CD4-positive, alpha-beta T cell (primary cell): ENCODE measurements at regions not wholly inside any gene's neighbourhood (a gene's known extent, or its start where the extent isn't known, plus 50 kb on each side); places are given as distances from the start of the nearest gene placed in this dataset.

Experiments
- ATAC-seq: fragments of 200-7000 bp; cut with Tn5 transposase; one replicate; pipeline ENCODE4 v1.10.0; 2022; ENCODE audit warnings: mild to moderate bottlenecking; ENCODE audit not compliant: poor library complexity
- CTCF ChIA-PET: fragments of 350-600 bp; sonication (Branson Sonifier 250); formaldehyde crosslinking; loops from one replicate; lab custom pipeline; 2021; ENCODE audit warnings: antibody characterized with exemption, inconsistent platforms; lab: Charles Lee
- POLR2A ChIA-PET: fragments of 350-600 bp; sonication (Branson Sonifier 250); formaldehyde crosslinking; loops from one replicate; lab custom pipeline; 2021; ENCODE audit warnings: antibody characterized with exemption, inconsistent platforms; lab: Charles Lee
- DNase-seq, 14 experiments: peaks; one replicate each; pipeline ENCODE4 v3.0.0-alpha.2; 2013 to 2020; ENCODE audit warnings: mixed read lengths in 2 of 14
- H3K27ac ChIP-seq, 2 donors: one replicate each; pipeline versions ENCODE4 v1.5.1 to v1.7.0; 2013; ENCODE audit warnings: low read length in 2 of 2, low read depth in 1 of 2, mild to moderate bottlenecking in 1 of 2
- H3K27me3 ChIP-seq, 2 experiments: 1 replicate in 1 of 2; 2 replicates in 1 of 2; pipeline versions ENCODE4 v1.6.1 to v1.7.0; 2013; ENCODE audit warnings: low read length in 2 of 2, control low read depth in 1 of 2, mild to moderate bottlenecking in 1 of 2, moderate library complexity in 1 of 2; ENCODE audit not compliant: insufficient read depth in 2 of 2, control insufficient read depth in 1 of 2
- H3K36me3 ChIP-seq: one replicate; pipeline ENCODE4 v1.6.1; 2013; ENCODE audit warnings: low read length, control low read depth; ENCODE audit not compliant: insufficient read depth
- H3K4me1 ChIP-seq: one replicate; pipeline ENCODE4 v1.6.1; 2013; ENCODE audit warnings: low read length, control low read depth; ENCODE audit not compliant: insufficient read depth
- H3K4me3 ChIP-seq: one replicate; pipeline ENCODE4 v1.5.1; 2013; ENCODE audit warnings: mild to moderate bottlenecking, low read length, moderate library complexity
- H3K9me3 ChIP-seq, 2 experiments: 1 replicate in 1 of 2; 2 replicates in 1 of 2; pipeline versions ENCODE4 v1.6.1 to v1.7.0; 2013; ENCODE audit warnings: low read length in 2 of 2, mild to moderate bottlenecking in 2 of 2, control low read depth in 1 of 2, moderate library complexity in 1 of 2; ENCODE audit not compliant: control insufficient read depth in 1 of 2, insufficient read depth in 1 of 2
- H3K27ac Mint-ChIP-seq: one replicate; pipeline ENCODE4 v1.8.0; 2020; ENCODE audit warnings: mixed read lengths
- H3K27me3 Mint-ChIP-seq: one replicate; pipeline ENCODE4 v1.8.0; 2021; ENCODE audit warnings: mixed read lengths
- H3K36me3 Mint-ChIP-seq: one replicate; pipeline ENCODE4 v1.8.0; 2021; ENCODE audit warnings: low read depth, mixed read lengths
- H3K4me1 Mint-ChIP-seq: one replicate; pipeline ENCODE4 v1.8.0; 2021; ENCODE audit warnings: low read depth, mixed read lengths
- H3K4me3 Mint-ChIP-seq: one replicate; pipeline ENCODE4 v1.8.0; 2020; ENCODE audit warnings: mild to moderate bottlenecking, mixed read lengths
- H3K9me3 Mint-ChIP-seq: one replicate; pipeline ENCODE4 v1.8.0; 2020; ENCODE audit warnings: mixed read lengths
- CTCF ChIP-seq: fragments of 200-600 bp; IDR thresholded peaks from one replicate; pipeline ENCODE4 v1.8.0; 2022; ENCODE audit warnings: antibody characterized with exemption, mild to moderate bottlenecking
- intact Hi-C, 2 experiments: fragments of 100-400 bp; cut with DNase I in 1 of 2; cut with micrococcal nuclease in 1 of 2; formaldehyde crosslinking; loops; one replicate each; pipeline versions ENCODE4 v1.15.1 to v1.9.0; 2023 to 2025; cut with DNase I, micrococcal nuclease

GRCh38 chr4:71962622-71963264, 69.1 kb upstream of the NPFFR2 start:
- no peaks in the 10 kb centered on the region for H3K9me3 ChIP-seq
- H3K36me3 Mint-ChIP-seq, result no peaks in the 10 kb centered on the region
- H3K36me3 ChIP-seq, result no peaks in the 10 kb centered on the region
- ATAC-seq (no peak), DNase-seq (no peak)
- no peak overlapping the region for H3K27ac ChIP-seq
- intact Hi-C loops, result no loop called here
- no peaks in the 10 kb centered on the region for H3K27me3 ChIP-seq
- H3K4me3 ChIP-seq, result no peak overlapping the region
- no peaks in the 10 kb centered on the region for H3K27me3 Mint-ChIP-seq
- H3K4me1 ChIP-seq, result no peaks in the 10 kb centered on the region
- ChIA-PET POLR2A (no interaction called here), CTCF (interaction anchor here (1.0 kb wide), 1 partner anchor 9 kb away, joined by 3 read pairs; no protein-coding TSS in a partner anchor)
- no peak overlapping the region for H3K4me3 Mint-ChIP-seq
- no peak for TF ChIP-seq CTCF
- H3K9me3 Mint-ChIP-seq, result peaks cover 2% of the 10 kb centered on the region
- H3K4me1 Mint-ChIP-seq, result no peaks in the 10 kb centered on the region
- no peak overlapping the region for H3K27ac Mint-ChIP-seq

- H3K9me3 ChIP-seq, result no peaks in the 10 kb centered on the region
- no peak overlapping the region for H3K27ac Mint-ChIP-seq
- H3K4me1 Mint-ChIP-seq, result no peaks in the 10 kb centered on the region
- H3K4me3 Mint-ChIP-seq, result no peak overlapping the region
- no peaks in the 10 kb centered on the region for H3K36me3 Mint-ChIP-seq
- no peak overlapping the region for H3K27ac ChIP-seq
- intact Hi-C loops, result no loop called here
- TF ChIP-seq CTCF, result no peak
- no peaks in the 10 kb centered on the region for H3K36me3 ChIP-seq
- H3K27me3 ChIP-seq, result no peaks in the 10 kb centered on the region
- CTCF ChIA-PET, result no interaction called here
- POLR2A ChIA-PET, result no interaction called here
- H3K27me3 Mint-ChIP-seq, result no peaks in the 10 kb centered on the region
- H3K9me3 Mint-ChIP-seq, result peaks cover 5% of the 10 kb centered on the region
- no peaks in the 10 kb centered on the region for H3K4me1 ChIP-seq
- no peak overlapping the region for H3K4me3 ChIP-seq
- no peak for ATAC-seq
- no peak for DNase-seq
Observed at GRCh38 chr4:71974681-71975080, 57.1 kb upstream of the NPFFR2 start.

- Mint-ChIP-seq H3K4me1 (no peaks in the 10 kb centered on the region), H3K27ac (no peak overlapping the region), H3K9me3 (peaks cover 5% of the 10 kb centered on the region), H3K36me3 (no peaks in the 10 kb centered on the region), H3K4me3 (no peak overlapping the region), H3K27me3 (no peaks in the 10 kb centered on the region)
- CTCF ChIA-PET, result interaction anchor here (1.1 kb wide), 1 partner anchor 20 kb away, joined by 3 read pairs; no protein-coding TSS in a partner anchor
- no peaks in the 10 kb centered on the region for H3K9me3 ChIP-seq
- H3K36me3 ChIP-seq, result no peaks in the 10 kb centered on the region
- DNase-seq (no peak), ATAC-seq (no peak)
- no peak for TF ChIP-seq CTCF
- POLR2A ChIA-PET, result no interaction called here
- intact Hi-C loops, result no loop called here
- H3K27ac ChIP-seq, result no peak overlapping the region
- H3K4me1 ChIP-seq, result no peaks in the 10 kb centered on the region
- H3K27me3 ChIP-seq, result no peaks in the 10 kb centered on the region
- H3K4me3 ChIP-seq, result no peak overlapping the region
Observed at GRCh38 chr4:71976523-71976922, 55.3 kb upstream of the NPFFR2 start.
